RWPE2 (cell line): ENCODE measurements at regions not wholly inside any gene's neighbourhood (a gene's known extent, or its start where the extent isn't known, plus 50 kb on each side); places are given as distances from the start of the nearest gene placed in this dataset.

Experiments
- ATAC-seq: fragments of 200-7000 bp; cut with Tn5 transposase; 3 replicates; pipeline ENCODE4 v1.9.1; 2021; ENCODE audit warnings: low read depth
- DNase-seq: peaks from one replicate; pipeline ENCODE4 v3.0.0-alpha.2; 2020; ENCODE audit warnings: low spot score
- H3K27ac ChIP-seq: fragments of 450-650 bp; 2 replicates; pipeline ENCODE4 v1.5.1; 2017; ENCODE audit warnings: mild to moderate bottlenecking; ENCODE audit not compliant: poor library complexity, severe bottlenecking
- H3K27me3 ChIP-seq: fragments of 250-450 bp; sonication (Bioruptor Pico); 2 replicates; pipeline ENCODE4 v1.5.1; 2021; ENCODE audit warnings: mild to moderate bottlenecking, moderate library complexity; ENCODE audit not compliant: insufficient read depth, poor library complexity, severe bottlenecking
- H3K36me3 ChIP-seq: fragments of 250-450 bp; sonication (Bioruptor Pico); 2 replicates; pipeline ENCODE4 v1.5.1; 2020; ENCODE audit warnings: low read depth, mild to moderate bottlenecking, moderate library complexity
- H3K4me1 ChIP-seq: fragments of 250-450 bp; sonication (Bioruptor Pico); 2 replicates; pipeline ENCODE4 v1.5.1; 2021; ENCODE audit warnings: mild to moderate bottlenecking, moderate library complexity; ENCODE audit not compliant: insufficient read depth, poor library complexity, severe bottlenecking
- H3K4me3 ChIP-seq: fragments of 250-450 bp; sonication (Bioruptor Pico); 2 replicates; pipeline ENCODE4 v1.5.1; 2021; ENCODE audit warnings: mild to moderate bottlenecking, moderate library complexity; ENCODE audit not compliant: severe bottlenecking
- H3K9me3 ChIP-seq: fragments of 250-450 bp; sonication (Bioruptor Pico); 2 replicates; pipeline ENCODE4 v1.5.1; 2021; ENCODE audit warnings: mild to moderate bottlenecking, moderate library complexity; ENCODE audit not compliant: severe bottlenecking
- CTCF ChIP-seq: fragments of 450-650 bp; IDR thresholded peaks from one replicate; pipeline ENCODE4 v1.5.1; 2017; ENCODE audit warnings: mild to moderate bottlenecking, moderate library complexity; ENCODE audit not compliant: poor library complexity, severe bottlenecking

DNA sequence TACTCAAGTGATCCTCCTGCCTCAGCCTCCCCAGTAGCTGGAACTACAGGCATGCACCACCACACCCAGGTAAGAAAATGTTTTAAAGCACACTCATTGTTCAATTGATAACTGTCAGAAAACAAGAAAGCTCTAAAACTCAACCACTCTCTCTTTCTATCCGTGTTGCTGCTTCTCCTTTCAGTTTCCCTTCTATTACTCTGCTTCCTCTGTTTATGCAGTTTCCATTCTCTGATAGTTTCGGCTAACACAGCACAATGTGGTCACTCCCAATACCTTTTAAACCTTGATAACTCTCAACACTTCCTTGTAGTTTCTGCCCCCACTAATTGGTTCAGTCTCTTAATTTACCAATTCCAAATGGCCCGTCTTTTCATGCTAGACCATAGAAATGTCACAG, 59.2 kb upstream of the NR4A3 start:
- DNase-seq (no peak), ATAC-seq (no peak)
- no peaks in the 10 kb centered on the region for H3K36me3 ChIP-seq
- no peaks in the 10 kb centered on the region for H3K4me1 ChIP-seq
- H3K27me3 ChIP-seq = no peaks in the 10 kb centered on the region
- TF ChIP-seq CTCF = no peak
- H3K9me3 ChIP-seq = no peaks in the 10 kb centered on the region
- no peak overlapping the region for H3K4me3 ChIP-seq
- no peak overlapping the region for H3K27ac ChIP-seq
